Endothelial cell of umbilical vein (primary cell): ENCODE measurements at regions not wholly inside any gene's neighbourhood (a gene's known extent, or its start where the extent isn't known, plus 50 kb on each side); places are given as distances from the start of the nearest gene placed in this dataset.

Experiments used
- BruUV-seq: library from RNA; stranded (reverse); fragments of 400-500 nt; replicated peaks from 2 replicates; lab custom pipeline; 2021; lab: Mats Ljungman, UMichigan
- CTCF ChIA-PET: fragments of 300-600, 350-600 bp; sonication (Branson Sonifier 250); formaldehyde crosslinking; loops from one replicate; lab custom pipeline; 2021; ENCODE audit warnings: antibody characterized with exemption, inconsistent platforms; lab: Charles Lee
- POLR2A ChIA-PET: fragments of 300-600, 350-600 bp; sonication (Branson Sonifier 250); formaldehyde crosslinking; loops from one replicate; lab custom pipeline; 2021; ENCODE audit warnings: antibody characterized with exemption, inconsistent platforms; lab: Charles Lee
- DNase-seq: peaks from one replicate; pipeline ENCODE4 v3.0.0-alpha.2; 2011; ENCODE audit warnings: low read depth, low spot score
- FAIRE-seq: peaks from 2 replicates; lab custom pipeline; 2011; peaks lifted over from hg19 to GRCh38; lab: Jason Lieb, UNC
- H2AFZ ChIP-seq: 2 replicates; pipeline ENCODE4 v1.6.0; 2012; ENCODE audit warnings: low read depth, low read length, control low read depth, inconsistent platforms
- H3K27ac ChIP-seq: 2 replicates; pipeline ENCODE4 v1.5.1; 2011; ENCODE audit warnings: low read depth, mild to moderate bottlenecking, control low read depth, low read length, moderate library complexity; ENCODE audit not compliant: insufficient read depth
- H3K27me3 ChIP-seq, 2 experiments: 2 replicates each; pipeline versions ENCODE4 v1.6.0 to v1.6.1; 2011; ENCODE audit warnings: low read length in 2 of 2, mixed read lengths in 1 of 2; ENCODE audit not compliant: control insufficient read depth in 2 of 2, insufficient read depth in 2 of 2
- H3K36me3 ChIP-seq, 2 experiments: 2 replicates in 1 of 2; 3 replicates in 1 of 2; pipeline ENCODE4 v1.5.1; 2011; ENCODE audit warnings: low read length in 2 of 2, mild to moderate bottlenecking in 1 of 2, moderate library complexity in 1 of 2; ENCODE audit not compliant: control insufficient read depth in 2 of 2, insufficient read depth in 2 of 2; ENCODE audit errors: extremely low read depth in 1 of 2
- H3K4me1 ChIP-seq: 3 replicates; pipeline ENCODE4 v1.5.1; 2011; ENCODE audit warnings: mild to moderate bottlenecking, low read length; ENCODE audit not compliant: control insufficient read depth, insufficient read depth; ENCODE audit errors: extremely low read depth
- H3K4me2 ChIP-seq: 2 replicates; pipeline ENCODE4 v1.6.1; 2011; ENCODE audit warnings: low read length, control low read depth, mixed read lengths; ENCODE audit not compliant: insufficient read depth
- H3K4me3 ChIP-seq, 3 experiments: fragments of 200-600 bp in 1 of 3; sonication (generic), shearing (Covaris generic) in 1 of 3; replicated peaks in 1 of 3; 2 replicates each; pipeline ENCODE4 v1.5.1; 2011 to 2016; ENCODE audit warnings: control low read depth in 3 of 3, low read length in 3 of 3, mild to moderate bottlenecking in 2 of 3, inconsistent platforms in 1 of 3, low read depth in 1 of 3, moderate library complexity in 1 of 3; ENCODE audit not compliant: insufficient read depth in 1 of 3
- H3K79me2 ChIP-seq: 2 replicates; pipeline ENCODE4 v1.6.0; 2012; ENCODE audit warnings: low read length, inconsistent platforms; ENCODE audit not compliant: control insufficient read depth, insufficient read depth
- H3K9ac ChIP-seq: replicated peaks from 2 replicates; pipeline ENCODE3; 2011; ENCODE audit warnings: low read length, control low read depth; ENCODE audit not compliant: insufficient read depth; ENCODE audit errors: extremely low read depth
- H3K9me1 ChIP-seq: replicated peaks from 3 replicates; pipeline ENCODE4 v1.6.0; 2011; ENCODE audit warnings: mild to moderate bottlenecking, low read length; ENCODE audit not compliant: control insufficient read depth, insufficient read depth; ENCODE audit errors: extremely low read depth
- H3K9me3 ChIP-seq: replicated peaks from 2 replicates; pipeline ENCODE4 v1.5.1; 2012; ENCODE audit warnings: low read length, inconsistent platforms; ENCODE audit not compliant: control insufficient read depth, insufficient read depth
- H4K20me1 ChIP-seq: replicated peaks from 2 replicates; pipeline ENCODE3; 2011; ENCODE audit warnings: mild to moderate bottlenecking, low read length; ENCODE audit not compliant: control insufficient read depth, insufficient read depth; ENCODE audit errors: extremely low read depth
- EZH2 ChIP-seq: IDR thresholded peaks from 2 replicates; pipeline ENCODE4 v1.6.1; 2012; ENCODE audit warnings: borderline replicate concordance, low read depth, mild to moderate bottlenecking, moderate library complexity, low read length, inconsistent platforms; ENCODE audit not compliant: severe bottlenecking
- FOS ChIP-seq: IDR thresholded peaks from 2 replicates; pipeline ENCODE4 v1.6.1; 2011; ENCODE audit warnings: mild to moderate bottlenecking, low read length, moderate library complexity, borderline replicate concordance; ENCODE audit not compliant: insufficient read depth
- GATA2 ChIP-seq: IDR thresholded peaks from 2 replicates; pipeline ENCODE4 v1.7.0; 2011; ENCODE audit warnings: low read depth, mild to moderate bottlenecking, moderate library complexity, mixed read lengths, low read length; ENCODE audit not compliant: insufficient read length, insufficient read depth
- JUN ChIP-seq: IDR thresholded peaks from 2 replicates; pipeline ENCODE4 v1.6.1; 2011; ENCODE audit warnings: borderline replicate concordance, low read depth; ENCODE audit not compliant: insufficient read length, insufficient read depth
- MYC ChIP-seq: IDR thresholded peaks from one replicate; pipeline ENCODE4 v1.6.1; 2011; ENCODE audit warnings: mild to moderate bottlenecking, low read depth, low read length
- POLR2A ChIP-seq: IDR thresholded peaks from 2 replicates; pipeline ENCODE4 v1.6.1; 2012; ENCODE audit warnings: low read depth, mild to moderate bottlenecking, control low read depth, low read length
- POLR2AphosphoS5 ChIP-seq: IDR thresholded peaks from 2 replicates; pipeline ENCODE4 v1.6.1; 2012; ENCODE audit warnings: low read depth, mild to moderate bottlenecking, control low read depth, low read length, moderate library complexity; ENCODE audit not compliant: insufficient read depth
- dilution Hi-C: fragments of 300-500 bp; cut with MboI; formaldehyde crosslinking; loops from one replicate; pipeline ENCODE4 v1.15.0; 2019; ENCODE audit warnings: low sequenced_read_pairs; ENCODE audit not compliant: extremely low pct_ligation_motif_present
- intact Hi-C: fragments of 100-400 bp; cut with micrococcal nuclease; formaldehyde crosslinking; loops from one replicate; pipeline ENCODE4 v1.10.0; 2022
- TF ChIP-seq, protein P1 (sequence below): IDR thresholded peaks from 2 replicates; pipeline ENCODE4 v1.6.1; 2011; ENCODE audit not compliant: insufficient read depth, insufficient read length
- TF ChIP-seq, protein P2 (sequence below), 2 donors: IDR thresholded peaks; 1 replicate in 1 of 2; 2 replicates in 1 of 2; pipeline ENCODE4 v1.5.1; 2011; ENCODE audit warnings: low read length in 2 of 2, mild to moderate bottlenecking in 2 of 2, moderate library complexity in 2 of 2, control low read depth in 1 of 2, inconsistent platforms in 1 of 2, low read depth in 1 of 2; ENCODE audit not compliant: insufficient read depth in 1 of 2; ENCODE audit errors: extremely low read depth in 1 of 2

DNA sequence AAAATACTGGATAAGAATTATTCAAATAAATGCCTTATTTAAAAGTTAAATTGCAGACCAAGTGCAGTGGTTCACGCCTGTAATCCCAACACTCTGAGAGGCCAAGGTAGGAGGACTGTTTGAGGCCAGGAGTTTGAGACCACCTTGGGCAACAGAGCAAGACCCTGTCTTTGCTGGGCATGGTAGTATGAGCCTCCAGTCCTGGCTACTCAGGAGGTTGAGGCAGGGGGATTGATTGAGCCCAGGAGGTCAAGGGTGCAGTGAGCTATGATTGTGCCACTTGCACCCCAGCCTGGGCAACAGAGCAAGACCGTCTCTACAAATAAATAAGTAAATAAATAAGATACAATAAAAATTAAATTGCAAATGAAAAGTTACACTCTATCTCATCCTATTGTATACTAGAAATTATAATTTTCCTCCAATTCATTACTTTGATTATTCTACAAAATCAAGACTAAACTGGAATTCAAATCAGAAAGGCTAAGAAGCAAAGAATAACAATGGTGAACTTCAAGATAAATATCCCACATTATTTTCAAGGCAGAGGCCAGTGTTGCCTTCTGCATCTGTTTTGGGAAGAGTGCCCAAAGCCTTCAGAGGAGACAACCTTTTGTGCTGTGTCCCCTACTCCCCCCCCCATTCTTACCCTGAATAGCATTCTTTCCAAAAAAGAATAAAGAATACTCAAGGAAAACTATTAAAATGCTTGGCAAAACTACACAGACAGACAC is 73.3 kb upstream of the IRF2BP2 start:
- H3K9me1 ChIP-seq: no peaks in the 10 kb centered on the region
- H3K27ac ChIP-seq: no peak overlapping the region
- H3K79me2 ChIP-seq: no peaks in the 10 kb centered on the region
- dilution Hi-C loops: no loop called here
- no peak overlapping the region for H3K4me2 ChIP-seq
- ChIA-PET POLR2A (no interaction called here), CTCF (interaction anchor here (1.0 to 1.3 kb wide), 2 partner anchors 10 to 401 kb away, joined by 3 read pairs; no protein-coding TSS in a partner anchor)
- no peak for FAIRE-seq
- H3K4me3 ChIP-seq: no peak overlapping the region
- TF ChIP-seq MYC (no peak), FOS (no peak), POLR2A (no peak), POLR2AphosphoS5 (no peak), JUN (no peak), EZH2 (no peak), GATA2 (no peak)
- TF ChIP-seq, protein P1, sequence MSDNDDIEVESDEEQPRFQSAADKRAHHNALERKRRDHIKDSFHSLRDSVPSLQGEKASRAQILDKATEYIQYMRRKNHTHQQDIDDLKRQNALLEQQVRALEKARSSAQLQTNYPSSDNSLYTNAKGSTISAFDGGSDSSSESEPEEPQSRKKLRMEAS: no peak
- TF ChIP-seq, protein P2, sequence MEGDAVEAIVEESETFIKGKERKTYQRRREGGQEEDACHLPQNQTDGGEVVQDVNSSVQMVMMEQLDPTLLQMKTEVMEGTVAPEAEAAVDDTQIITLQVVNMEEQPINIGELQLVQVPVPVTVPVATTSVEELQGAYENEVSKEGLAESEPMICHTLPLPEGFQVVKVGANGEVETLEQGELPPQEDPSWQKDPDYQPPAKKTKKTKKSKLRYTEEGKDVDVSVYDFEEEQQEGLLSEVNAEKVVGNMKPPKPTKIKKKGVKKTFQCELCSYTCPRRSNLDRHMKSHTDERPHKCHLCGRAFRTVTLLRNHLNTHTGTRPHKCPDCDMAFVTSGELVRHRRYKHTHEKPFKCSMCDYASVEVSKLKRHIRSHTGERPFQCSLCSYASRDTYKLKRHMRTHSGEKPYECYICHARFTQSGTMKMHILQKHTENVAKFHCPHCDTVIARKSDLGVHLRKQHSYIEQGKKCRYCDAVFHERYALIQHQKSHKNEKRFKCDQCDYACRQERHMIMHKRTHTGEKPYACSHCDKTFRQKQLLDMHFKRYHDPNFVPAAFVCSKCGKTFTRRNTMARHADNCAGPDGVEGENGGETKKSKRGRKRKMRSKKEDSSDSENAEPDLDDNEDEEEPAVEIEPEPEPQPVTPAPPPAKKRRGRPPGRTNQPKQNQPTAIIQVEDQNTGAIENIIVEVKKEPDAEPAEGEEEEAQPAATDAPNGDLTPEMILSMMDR (IDR thresholded peaks at IDR 0.05; ENCODE audit: extremely low read depth in 1 of 2, insufficient read depth in 1 of 2, low read depth in 1 of 2, low read length in 2 of 2): no peak
- no peak overlapping the region for H2AFZ ChIP-seq
- no peaks in the 10 kb centered on the region for H3K4me1 ChIP-seq
- H3K36me3 ChIP-seq: no peaks in the 10 kb centered on the region
- H3K27me3 ChIP-seq: no peaks in the 10 kb centered on the region
- no TSS peak for BruUV-seq
- no peaks in the 10 kb centered on the region for H4K20me1 ChIP-seq
- no peaks in the 10 kb centered on the region for H3K9me3 ChIP-seq
- intact Hi-C loops: no loop called here
- no peak overlapping the region for H3K9ac ChIP-seq
- DNase-seq: no peak
